ENCODE measurements at regions not wholly inside any gene's neighbourhood (a gene's known extent, or its start where the extent isn't known, plus 50 kb on each side); places are given as distances from the start of the nearest gene placed in this dataset.

GRCh38 chr10:78964952-78965633 lies 103.7 kb upstream of the ZMIZ1 start:
- DNase-seq (ENCODE audit: low read depth), result peak; percentile 52

DNA sequence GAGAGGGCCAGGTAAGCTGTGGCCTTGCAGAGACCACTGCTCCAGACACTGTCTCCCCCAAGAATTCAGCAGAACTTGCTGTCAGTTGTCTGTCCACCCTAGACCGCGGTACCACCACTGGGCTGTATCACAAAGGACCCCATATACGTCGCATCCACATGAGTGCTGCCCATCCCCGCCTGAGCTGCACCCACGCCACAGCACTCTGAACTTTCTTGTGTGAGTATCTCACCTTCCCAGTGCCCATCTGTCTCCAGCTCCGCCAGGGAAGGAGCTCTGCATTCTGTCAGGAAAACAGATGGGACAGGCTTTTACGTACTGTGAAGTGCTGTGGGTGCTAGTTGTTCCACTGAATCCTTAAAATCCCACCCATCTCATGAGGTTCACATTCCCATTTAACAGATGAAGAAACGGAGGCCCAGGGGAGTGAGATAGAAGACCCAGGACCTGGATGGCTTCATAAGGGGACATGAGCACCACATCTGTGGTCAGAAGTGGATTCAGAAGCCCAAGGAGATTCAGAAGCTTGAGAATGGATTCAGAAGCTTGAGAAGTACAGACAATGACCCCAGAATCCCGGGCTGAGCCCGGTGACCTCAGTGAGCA lies 102.5 kb upstream of the ZMIZ1 start:
- DNase-seq (ENCODE audit: low read depth), result no peak

- no peak for DNase-seq (ENCODE audit: low read depth)
These were observed 101.8 kb upstream of the ZMIZ1 start for GRCh38 chr10:78966844-78967488.

DNA sequence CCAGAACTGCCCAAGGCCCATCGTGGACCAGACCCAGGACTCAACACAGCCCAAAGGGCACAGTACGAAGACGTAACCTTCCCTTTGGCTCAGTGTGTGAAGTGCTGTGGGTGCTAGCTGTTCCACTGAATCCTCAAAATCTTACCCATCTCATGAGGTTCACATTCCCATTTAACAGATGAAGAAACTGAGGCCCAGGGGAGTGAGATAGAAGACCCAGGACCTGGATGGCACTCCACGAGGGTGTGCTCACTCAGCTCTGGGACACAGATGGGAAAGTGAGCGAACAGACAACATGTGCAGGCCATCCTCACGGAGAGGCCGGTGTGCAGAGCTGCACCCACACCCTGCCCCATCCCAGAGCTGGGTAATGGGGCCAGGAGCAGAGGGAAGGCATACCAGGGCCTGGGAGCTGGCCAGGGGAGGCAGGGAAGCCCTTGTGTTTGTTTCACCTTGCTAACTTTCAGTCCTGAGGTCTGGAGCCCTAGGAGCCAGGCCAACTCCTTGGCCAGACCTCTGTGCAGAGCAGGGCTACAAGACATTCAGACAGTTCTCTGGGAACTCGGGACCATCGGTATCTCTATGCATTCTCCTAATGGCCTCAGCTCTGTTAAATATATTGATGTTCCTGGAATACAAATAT lies 100.3 kb upstream of the ZMIZ1 start:
- DNase-seq (ENCODE audit: low read depth), result no peak

DNA sequence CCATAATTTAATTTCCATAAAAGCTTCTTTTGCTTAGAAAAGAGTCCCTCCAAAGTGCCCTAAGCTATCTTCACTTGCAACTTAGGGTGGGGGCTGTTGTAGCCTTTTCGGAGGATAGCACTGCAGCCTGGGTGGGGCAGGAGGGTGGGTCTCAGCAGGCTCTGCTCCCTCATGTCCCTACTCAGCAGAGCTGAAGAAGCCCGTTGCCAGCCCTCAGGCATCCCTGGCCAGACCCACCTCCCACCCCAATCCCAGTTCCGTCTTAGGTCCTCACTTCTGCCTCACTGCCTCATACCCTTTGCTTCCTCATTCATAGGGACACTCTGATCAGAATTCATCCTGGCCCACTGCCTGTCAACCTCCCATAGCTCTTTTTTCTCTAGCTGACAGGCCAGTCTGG lies 99.8 kb upstream of the ZMIZ1 start:
- DNase-seq (ENCODE audit: low read depth), result no peak

DNA sequence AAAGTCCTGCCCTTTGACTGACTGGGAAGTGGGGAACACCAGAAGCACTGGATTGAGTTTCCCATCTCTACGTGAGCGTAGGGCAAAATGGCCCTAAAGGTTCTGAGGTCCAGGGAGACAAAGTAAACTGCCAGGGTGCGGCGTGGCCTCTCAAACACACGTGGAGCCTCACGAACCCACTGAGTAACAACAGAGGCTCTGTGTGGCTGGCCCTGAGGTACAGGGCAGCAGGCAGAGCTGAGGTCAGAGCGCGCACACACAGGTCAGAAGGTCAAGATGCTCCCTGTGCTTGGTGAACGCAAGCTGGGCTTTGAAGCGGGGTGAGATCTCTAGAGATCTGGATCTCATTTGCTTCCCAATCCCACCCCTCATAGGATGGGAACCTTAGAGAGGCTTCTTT lies 99.0 kb upstream of the ZMIZ1 start:
- DNase-seq (ENCODE audit: low read depth), result no peak

DNA sequence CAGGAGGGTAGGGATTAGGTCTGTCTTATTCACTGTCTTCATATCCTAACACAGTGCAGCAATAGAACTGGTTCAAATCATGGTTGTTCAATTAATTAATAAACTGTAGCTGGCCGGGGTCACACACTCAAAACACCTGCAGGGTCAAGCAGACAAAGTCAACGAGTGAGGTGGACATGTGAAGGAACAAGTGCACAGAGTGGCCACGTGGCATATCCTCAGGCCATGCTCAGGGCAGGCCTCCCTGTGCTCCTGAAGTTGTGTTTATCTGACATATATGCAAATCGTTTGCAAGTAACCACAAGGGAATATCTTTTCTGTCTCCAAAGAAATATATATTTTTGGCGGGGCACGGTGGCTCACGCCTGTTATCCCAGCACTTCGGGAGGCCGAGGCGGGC lies 98.5 kb upstream of the ZMIZ1 start:
- DNase-seq (ENCODE audit: low read depth), result no peak

DNA sequence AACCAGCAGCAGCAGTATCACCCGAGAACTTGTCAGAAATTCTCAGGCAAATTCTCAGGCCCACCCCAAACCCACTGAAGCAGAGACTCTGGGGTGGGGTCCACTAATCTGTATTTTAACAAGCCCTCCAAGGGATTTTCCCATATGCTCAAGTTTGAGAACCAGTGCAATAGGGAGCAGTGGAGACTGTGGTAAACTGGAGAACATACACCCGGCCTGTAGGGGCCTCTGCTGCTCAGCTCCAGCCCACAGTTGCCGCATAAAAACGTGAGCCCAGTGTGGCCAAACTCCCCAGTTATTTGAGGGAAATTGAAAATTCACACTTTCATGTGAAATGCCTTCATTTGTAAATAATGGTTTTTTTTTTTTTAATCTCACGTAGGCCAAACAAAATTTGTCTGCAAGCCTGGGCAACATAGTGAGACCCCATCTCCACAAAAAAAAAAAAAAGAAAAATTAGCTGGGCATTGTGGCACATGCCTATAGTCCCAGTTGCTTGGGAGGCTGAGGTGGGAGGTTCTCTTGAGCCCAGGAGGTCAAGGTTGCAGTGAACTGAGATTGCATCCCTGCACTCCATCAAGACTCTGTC lies 97.6 kb upstream of the ZMIZ1 start:
- no peak for DNase-seq (ENCODE audit: low read depth)

GRCh38 chr10:78972160-78972946 lies 96.4 kb upstream of the ZMIZ1 start:
- DNase-seq (ENCODE audit: low read depth), result peak; percentile 52

- peak; percentile 75 for DNase-seq (ENCODE audit: low read depth)
These were observed 95.5 kb upstream of the ZMIZ1 start for GRCh38 chr10:78972947-78973900.

DNA sequence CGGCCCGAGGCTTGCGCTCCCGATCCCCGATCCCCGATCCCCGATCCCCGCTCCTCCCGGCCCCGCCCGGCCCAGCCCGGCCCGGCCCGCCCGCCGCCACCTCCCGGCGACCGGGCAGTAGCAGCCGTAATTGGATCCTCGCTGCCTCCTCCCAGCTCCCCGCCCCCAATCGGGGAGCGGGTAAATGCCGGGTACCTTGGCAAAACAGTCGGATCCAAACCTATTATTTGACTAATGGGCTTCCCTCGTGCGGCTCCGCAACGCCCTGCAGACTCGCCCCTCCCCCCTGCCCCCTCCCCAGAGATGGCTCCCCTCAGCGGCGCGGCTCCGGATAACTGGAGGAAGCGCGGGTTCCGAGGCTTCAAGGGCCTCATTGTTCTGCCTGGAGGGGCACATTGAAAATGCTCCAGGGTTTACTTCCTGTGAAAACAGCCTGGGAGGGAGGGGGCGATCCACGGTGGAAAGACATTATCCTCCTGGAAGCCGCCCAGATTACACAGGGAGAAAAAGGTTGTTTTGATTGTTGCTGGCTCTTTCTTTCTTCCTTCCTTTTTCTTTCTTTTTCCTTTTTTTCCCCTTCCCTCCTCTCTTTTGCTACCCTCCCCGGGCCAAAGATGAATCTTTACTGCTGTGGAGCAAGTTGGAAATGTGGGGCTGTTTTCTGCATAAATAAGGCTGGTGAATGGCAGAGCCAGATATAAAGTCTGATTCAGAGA lies 94.7 kb upstream of the ZMIZ1 start:
- DNase-seq (ENCODE audit: low read depth), result peak; percentile 40

DNA sequence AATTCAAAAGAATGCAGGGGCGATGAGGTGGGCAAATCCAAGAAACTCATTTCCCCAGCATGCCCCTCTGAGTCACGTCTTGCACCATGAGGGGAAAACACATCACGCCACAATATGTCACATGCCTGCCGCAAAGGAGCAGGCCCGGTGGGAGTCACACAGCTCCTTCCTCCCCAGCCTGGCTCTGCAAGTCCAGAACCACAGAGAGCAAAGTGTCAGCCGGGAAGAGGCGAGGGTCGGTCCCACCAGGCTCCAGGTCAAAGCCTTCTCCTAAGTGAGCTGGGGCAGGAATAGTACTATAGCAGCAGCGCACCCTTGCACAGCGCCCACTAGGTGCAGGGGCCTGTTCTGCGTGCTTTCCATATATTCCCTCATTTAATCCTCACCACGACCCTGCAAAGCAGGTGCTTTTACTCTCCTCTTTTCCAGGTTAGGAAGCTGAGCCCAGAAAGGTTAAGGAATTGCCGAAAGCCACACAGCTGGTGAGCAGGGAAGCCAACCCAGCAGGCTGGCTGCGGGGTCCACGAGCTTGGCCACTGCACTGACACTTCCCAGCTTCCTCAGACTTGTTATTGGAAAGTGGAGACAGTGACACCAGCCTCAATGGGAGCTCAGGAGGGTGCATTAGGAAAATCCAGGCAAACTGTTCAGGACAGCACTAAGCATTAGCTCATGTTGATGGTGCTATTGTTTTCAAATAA lies 94.0 kb upstream of the ZMIZ1 start:
- peak; percentile 64 for DNase-seq (ENCODE audit: low read depth)

- no peak for DNase-seq (ENCODE audit: low read depth)
These were observed 92.8 kb upstream of the ZMIZ1 start for GRCh38 chr10:78975926-78976325.

DNA sequence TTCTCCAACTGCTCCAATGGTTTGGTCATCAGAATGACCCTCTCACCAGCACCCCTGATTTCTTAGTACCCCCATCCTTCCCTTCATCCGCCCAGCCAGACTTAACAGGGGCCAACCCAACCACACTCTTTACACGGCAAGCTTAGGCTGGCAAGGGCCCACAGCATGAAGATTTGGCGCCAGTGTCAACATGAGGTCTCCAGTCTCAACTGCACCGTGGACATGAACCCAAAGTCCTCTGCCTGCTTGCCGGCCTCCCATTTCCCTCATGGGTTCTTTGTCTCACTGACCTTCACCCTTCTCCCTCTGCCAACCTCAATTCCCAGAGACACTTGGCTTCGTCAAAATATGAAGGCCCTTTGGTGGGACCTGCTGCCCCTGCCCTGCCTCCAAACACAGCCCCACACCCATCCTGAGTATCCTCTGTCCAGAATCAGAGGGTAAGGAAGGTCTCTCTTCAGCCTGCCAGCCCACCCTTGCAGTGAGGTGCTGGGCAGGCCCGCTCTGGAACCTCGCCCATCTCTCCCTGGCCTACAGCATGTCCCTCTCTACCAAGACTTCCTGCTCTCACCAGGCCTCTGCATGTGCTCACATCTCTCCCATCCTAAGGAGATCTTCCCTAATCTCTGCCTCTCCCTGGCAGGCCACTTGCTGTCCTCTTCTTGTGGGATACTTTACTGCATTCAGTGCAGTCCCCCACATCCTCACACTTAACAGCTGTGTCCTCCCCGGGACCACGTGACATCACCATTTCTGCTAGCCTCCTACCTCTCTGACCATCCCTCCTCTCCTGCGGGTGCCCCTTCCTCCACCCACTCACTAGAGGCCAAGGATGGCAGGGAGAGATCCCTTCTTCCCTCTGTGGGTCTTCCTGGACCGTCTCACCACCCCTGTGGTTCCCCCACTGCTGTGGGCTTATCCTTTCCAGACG lies 91.7 kb upstream of the ZMIZ1 start:
- DNase-seq (ENCODE audit: low read depth), result no peak

DNA sequence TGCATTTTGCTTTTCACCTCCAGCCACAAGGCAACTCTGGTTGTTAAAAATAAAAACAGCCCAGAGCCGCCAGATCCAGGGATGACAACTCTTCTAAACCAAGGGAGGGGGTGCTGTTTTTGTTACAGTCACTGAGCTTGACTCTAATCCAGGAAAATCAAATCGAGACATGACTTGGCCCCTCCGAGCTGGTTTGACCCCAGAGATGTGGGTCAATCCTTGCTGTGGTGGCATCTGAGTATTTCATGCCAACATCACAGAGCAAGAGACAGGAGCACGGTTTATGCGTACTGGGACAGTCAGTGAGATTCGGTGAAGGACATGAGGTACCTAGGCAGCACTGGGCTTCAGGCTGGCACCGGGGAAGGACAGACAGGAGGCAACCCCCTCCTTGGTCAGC lies 88.8 kb upstream of the ZMIZ1 start:
- no peak for DNase-seq (ENCODE audit: low read depth)

- DNase-seq (ENCODE audit: low read depth), result no peak
These were observed 88.4 kb upstream of the ZMIZ1 start for GRCh38 chr10:78980354-78980753.

- DNase-seq (ENCODE audit: low read depth), result no peak
These were observed 88.0 kb upstream of the ZMIZ1 start for GRCh38 chr10:78980815-78981214.

GRCh38 chr10:78981257-78981969 lies 87.4 kb upstream of the ZMIZ1 start:
- no peak for DNase-seq (ENCODE audit: low read depth)
